GOT3 (cell line): ENCODE measurements at regions not wholly inside any gene's neighbourhood (a gene's known extent, or its start where the extent isn't known, plus 50 kb on each side); places are given as distances from the start of the nearest gene placed in this dataset.

ENCODE experiments used
- DNase-seq: peaks from one replicate; lab custom pipeline; 2025; ENCODE audit warnings: mixed read lengths; lab: John Stamatoyannopoulos, UW

GRCh38 chr4:19786616-19787015, 465.1 kb upstream of the SLIT2 start:
- DNase-seq: no peak

- no peak for DNase-seq
Measured at GRCh38 chr4:19783667-19784223, 468.0 kb upstream of the SLIT2 start.

- DNase-seq: no peak
Measured at GRCh38 chr4:19780871-19781270, 470.8 kb upstream of the SLIT2 start.

- DNase-seq: no peak
Measured at GRCh38 chr4:19776929-19777328, 474.8 kb upstream of the SLIT2 start.

GRCh38 chr4:19776021-19776459, 475.7 kb upstream of the SLIT2 start:
- DNase-seq: peak; percentile 6

- DNase-seq: no peak
Measured at GRCh38 chr4:19774690-19775256, 476.9 kb upstream of the SLIT2 start.

GRCh38 chr4:19772581-19772980, 479.1 kb upstream of the SLIT2 start:
- no peak for DNase-seq

- DNase-seq: no peak
Measured at GRCh38 chr4:19756661-19757060, 495.0 kb upstream of the SLIT2 start.

- no peak for DNase-seq
Measured at GRCh38 chr4:19752599-19752998, 499.1 kb upstream of the SLIT2 start.

GRCh38 chr4:19748519-19749479, 502.9 kb upstream of the SLIT2 start:
- no peak for DNase-seq

- no peak for DNase-seq
Measured at GRCh38 chr4:19746377-19746776, 505.3 kb upstream of the SLIT2 start.

GRCh38 chr4:19743115-19743638, 508.5 kb upstream of the SLIT2 start:
- DNase-seq: no peak

GRCh38 chr4:19739101-19739651, 512.5 kb upstream of the SLIT2 start:
- no peak for DNase-seq

GRCh38 chr4:19736968-19737756, 514.5 kb upstream of the SLIT2 start:
- DNase-seq: no peak

GRCh38 chr4:19735012-19735411, 516.7 kb upstream of the SLIT2 start:
- no peak for DNase-seq

GRCh38 chr4:19729886-19730651, 521.6 kb upstream of the SLIT2 start:
- DNase-seq: no peak

- no peak for DNase-seq
Measured at GRCh38 chr4:19728773-19729172, 522.9 kb upstream of the SLIT2 start.

GRCh38 chr4:19727141-19727540, 524.6 kb upstream of the SLIT2 start:
- no peak for DNase-seq

GRCh38 chr4:19725130-19725529, 526.6 kb upstream of the SLIT2 start:
- no peak for DNase-seq

- DNase-seq: no peak
Measured at GRCh38 chr4:19722404-19722803, 529.3 kb upstream of the SLIT2 start.

- DNase-seq: no peak
Measured at GRCh38 chr4:19721587-19721986, 530.1 kb upstream of the SLIT2 start.
